K562 (cell line): ENCODE measurements at regions not wholly inside any gene's neighbourhood (a gene's known extent, or its start where the extent isn't known, plus 50 kb on each side); places are given as distances from the start of the nearest gene placed in this dataset.

ENCODE experiments used
- ATAC-seq: fragments of 200-7000 bp; cut with Tn5 transposase; 3 replicates; pipeline ENCODE4 v1.9.1; 2020; ENCODE audit warnings: moderate library complexity
- BruUV-seq: library from RNA; stranded (reverse); fragments of 400-500 nt; replicated peaks from 2 replicates; lab custom pipeline; 2021; lab: Mats Ljungman, UMichigan
- CTCF ChIA-PET: fragments of 300-600 bp; formaldehyde crosslinking; extraction: SDS; loops from one replicate; lab custom pipeline; 2021; ENCODE audit warnings: low intra/inter-chr PET ratio; lab: Yijun Ruan, JAX
- POLR2A ChIA-PET: fragments of 300-600, 350-650 bp; sonication (Branson Sonifier 250); formaldehyde crosslinking; extraction: SDS; loops from one replicate; lab custom pipeline; 2021; ENCODE audit warnings: antibody characterized with exemption, inconsistent platforms; lab: Yijun Ruan, JAX
- DNase-seq, 4 experiments: peaks; one replicate each; pipeline versions ENCODE4 v3.0.0 to v3.0.0-alpha.2; 2011 to 2018; ENCODE audit warnings: low spot score in 3 of 4, mixed read lengths in 3 of 4; ENCODE audit errors: extremely low read depth in 1 of 4
- FAIRE-seq: peaks from 2 replicates; lab custom pipeline; 2011; peaks lifted over from hg19 to GRCh38; lab: Jason Lieb, UNC
- H2AFZ ChIP-seq: 2 replicates; pipeline ENCODE4 v1.6.0; 2011; ENCODE audit warnings: low read depth, low read length, control low read depth, inconsistent platforms
- H3K27ac ChIP-seq: fragments of 200-600 bp; 3 replicates; pipeline ENCODE4 v1.8.0; 2011; ENCODE audit warnings: low read depth, mild to moderate bottlenecking, control low read depth, inconsistent platforms, low read length, moderate library complexity, mixed read lengths; ENCODE audit errors: extremely low read depth
- H3K27me3 ChIP-seq, 2 experiments: fragments of 300-600 bp in 1 of 2; 2 replicates in 1 of 2; 3 replicates in 1 of 2; pipeline versions ENCODE4 v1.6.0 to v1.8.0; 2011; ENCODE audit warnings: inconsistent platforms in 2 of 2, low read length in 2 of 2, mild to moderate bottlenecking in 1 of 2, mixed read lengths in 1 of 2, moderate library complexity in 1 of 2; ENCODE audit not compliant: control insufficient read depth in 2 of 2, insufficient read depth in 2 of 2
- H3K36me3 ChIP-seq: fragments of 300-600 bp; 3 replicates; pipeline ENCODE4 v1.8.0; 2011; ENCODE audit warnings: mild to moderate bottlenecking, low read length, inconsistent platforms; ENCODE audit not compliant: control insufficient read depth, insufficient read depth
- H3K4me1 ChIP-seq, 2 experiments: fragments of 200-600 bp in 1 of 2; replicated peaks in 1 of 2; 2 replicates in 1 of 2; 3 replicates in 1 of 2; pipeline versions ENCODE4 v1.5.1 to v1.8.0; 2011; ENCODE audit warnings: inconsistent platforms in 2 of 2, low read length in 2 of 2, mild to moderate bottlenecking in 1 of 2, mixed read lengths in 1 of 2, moderate library complexity in 1 of 2; ENCODE audit not compliant: control insufficient read depth in 2 of 2, insufficient read depth in 2 of 2
- H3K4me2 ChIP-seq: 2 replicates; pipeline ENCODE4 v1.6.1; 2011; ENCODE audit warnings: low read length, control low read depth, inconsistent platforms, mixed read lengths; ENCODE audit not compliant: insufficient read depth
- H3K4me3 ChIP-seq: fragments of 200-600 bp; sonication (generic), shearing (Covaris generic); 2 replicates; pipeline ENCODE4 v1.5.1; 2016; ENCODE audit warnings: control low read depth, inconsistent platforms
- H3K79me2 ChIP-seq: fragments of 200-600 bp; 3 replicates; pipeline ENCODE4 v1.8.0; 2011; ENCODE audit warnings: low read length, inconsistent platforms; ENCODE audit not compliant: control insufficient read depth, insufficient read depth
- H3K9ac ChIP-seq, 2 experiments: 2 replicates each; pipeline versions ENCODE4 v1.6.0 to v1.6.1; 2011; ENCODE audit warnings: low read depth in 2 of 2, low read length in 2 of 2, control low read depth in 1 of 2, inconsistent platforms in 1 of 2, mild to moderate bottlenecking in 1 of 2, mixed read lengths in 1 of 2; ENCODE audit not compliant: insufficient read depth in 1 of 2
- H3K9me1 ChIP-seq: one replicate; pipeline ENCODE4 v1.6.0; 2011; ENCODE audit warnings: inconsistent platforms, mild to moderate bottlenecking, low read length, moderate library complexity; ENCODE audit not compliant: control insufficient read depth, insufficient read depth
- H3K9me3 ChIP-seq: replicated peaks from 2 replicates; pipeline ENCODE4 v1.5.1; 2011; ENCODE audit warnings: low read depth, low read length, inconsistent platforms; ENCODE audit not compliant: control insufficient read depth, insufficient read depth
- H4K20me1 ChIP-seq: replicated peaks from 2 replicates; pipeline ENCODE4 v1.6.1; 2011; ENCODE audit warnings: low read length, inconsistent platforms, mixed read lengths; ENCODE audit not compliant: control insufficient read depth, insufficient read depth
- BMI1 ChIP-seq: fragments of 150-350 bp; IDR thresholded peaks from 2 replicates; pipeline ENCODE4 v1.6.1; 2014; ENCODE audit warnings: low read length
- GABPB2 ChIP-seq: fragments of 250-450 bp; sonication (Bioruptor Pico); conservative IDR thresholded peaks from 2 replicates; pipeline ENCODE4 v1.5.1; 2021; ENCODE audit warnings: mild to moderate bottlenecking
- JUNB ChIP-seq: fragments of 450-650 bp; formaldehyde crosslinking; conservative IDR thresholded peaks from 2 replicates; pipeline ENCODE4 v1.4.0; 2020; ENCODE audit warnings: mild to moderate bottlenecking
- PPARD ChIP-seq: fragments of 250-450 bp; sonication (Bioruptor Pico); IDR thresholded peaks from 2 replicates; pipeline ENCODE4 v1.8.0; 2022; ENCODE audit warnings: inconsistent platforms, mild to moderate bottlenecking, moderate library complexity
- STAT5B ChIP-seq: fragments of 250-450 bp; sonication (Bioruptor Pico); IDR thresholded peaks from 2 replicates; pipeline ENCODE4 v1.8.0; 2021; ENCODE audit warnings: mild to moderate bottlenecking, inconsistent platforms
- ZNF12 ChIP-seq: sonication (generic); formaldehyde crosslinking; IDR thresholded peaks from 2 replicates; pipeline ENCODE4 v1.4.0; 2020; ENCODE audit warnings: mild to moderate bottlenecking, missing genetic modification reagents
- WGBS: fragments of 100-300 bp; shearing (Covaris generic); methylation state at CpG from one replicate; pipeline ENCODE4 v1.1.6; 2016; ENCODE audit warnings: low coverage, mixed read lengths; ENCODE audit not compliant: insufficient coverage; ENCODE audit errors: missing lambda C conversion rate; 5-methylcytosine and 5-hydroxymethylcytosine counted together
- in situ Hi-C: fragments of 300-500 bp; cut with MboI; formaldehyde crosslinking; loops from 4 replicates; pipeline ENCODE4 v1.15.0; 2018; ENCODE audit warnings: inconsistent platforms, mixed read lengths
- intact Hi-C: fragments of 100-400 bp; cut with micrococcal nuclease; formaldehyde crosslinking; loops from 2 replicates; pipeline ENCODE4 v1.14.2; 2022
- TF ChIP-seq, protein P1 (sequence below): fragments of 450-650 bp; IDR thresholded peaks from 2 replicates; pipeline ENCODE4 v1.6.1; 2018; ENCODE audit warnings: mild to moderate bottlenecking, low read depth; ENCODE audit not compliant: partially characterized antibody
- TF ChIP-seq, protein P2 (sequence below): fragments of 450-650 bp; formaldehyde crosslinking; IDR thresholded peaks from 2 replicates; pipeline ENCODE4 v1.4.0; 2020; ENCODE audit warnings: mild to moderate bottlenecking, mixed read lengths

GRCh38 chr20:11031300-11031699, 357.5 kb upstream of the JAG1 start:
- no peak overlapping the region for H3K9ac ChIP-seq
- in situ Hi-C loops = no loop called here

More at GRCh38 chr20:11031300-11031699, 357.5 kb upstream of the JAG1 start:
- TF ChIP-seq BMI1 (no peak), ZNF12 (no peak), PPARD (CRISPR knock-in tag) (no peak), GABPB2 (CRISPR knock-in tag) (no peak), JUNB (CRISPR knock-in tag) (no peak), STAT5B (CRISPR knock-in tag) (no peak)
- TF ChIP-seq, protein P1, sequence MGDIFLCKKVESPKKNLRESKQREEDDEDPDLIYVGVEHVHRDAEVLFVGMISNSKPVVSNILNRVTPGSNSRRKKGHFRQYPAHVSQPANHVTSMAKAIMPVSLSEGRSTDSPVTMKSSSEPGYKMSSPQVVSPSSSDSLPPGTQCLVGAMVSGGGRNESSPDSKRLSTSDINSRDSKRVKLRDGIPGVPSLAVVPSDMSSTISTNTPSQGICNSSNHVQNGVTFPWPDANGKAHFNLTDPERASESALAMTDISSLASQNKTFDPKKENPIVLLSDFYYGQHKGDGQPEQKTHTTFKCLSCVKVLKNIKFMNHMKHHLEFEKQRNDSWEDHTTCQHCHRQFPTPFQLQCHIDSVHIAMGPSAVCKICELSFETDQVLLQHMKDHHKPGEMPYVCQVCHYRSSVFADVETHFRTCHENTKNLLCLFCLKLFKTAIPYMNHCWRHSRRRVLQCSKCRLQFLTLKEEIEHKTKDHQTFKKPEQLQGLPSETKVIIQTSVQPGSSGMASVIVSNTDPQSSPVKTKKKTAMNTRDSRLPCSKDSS = no peak
- TF ChIP-seq, protein P2, sequence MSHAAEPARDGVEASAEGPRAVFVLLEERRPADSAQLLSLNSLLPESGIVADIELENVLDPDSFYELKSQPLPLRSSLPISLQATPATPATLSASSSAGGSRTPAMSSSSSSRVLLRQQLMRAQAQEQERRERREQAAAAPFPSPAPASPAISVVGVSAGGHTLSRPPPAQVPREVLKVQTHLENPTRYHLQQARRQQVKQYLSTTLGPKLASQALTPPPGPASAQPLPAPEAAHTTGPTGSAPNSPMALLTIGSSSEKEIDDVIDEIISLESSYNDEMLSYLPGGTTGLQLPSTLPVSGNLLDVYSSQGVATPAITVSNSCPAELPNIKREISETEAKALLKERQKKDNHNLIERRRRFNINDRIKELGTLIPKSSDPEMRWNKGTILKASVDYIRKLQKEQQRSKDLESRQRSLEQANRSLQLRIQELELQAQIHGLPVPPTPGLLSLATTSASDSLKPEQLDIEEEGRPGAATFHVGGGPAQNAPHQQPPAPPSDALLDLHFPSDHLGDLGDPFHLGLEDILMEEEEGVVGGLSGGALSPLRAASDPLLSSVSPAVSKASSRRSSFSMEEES (CRISPR knock-in tag) = no peak
- TF ChIP-seq, all 486 proteins: peak for 0
- Histone ChIP-seq H3K36me3 (no peaks in the 10 kb centered on the region), H3K4me2 (no peak overlapping the region), H3K4me1 (no peaks in the 10 kb centered on the region), H3K4me3 (no peak overlapping the region), H3K27me3 (no peaks in the 10 kb centered on the region), H4K20me1 (no peaks in the 10 kb centered on the region), H3K79me2 (no peaks in the 10 kb centered on the region), H3K27ac (no peak overlapping the region), H3K9me3 (no peaks in the 10 kb centered on the region), H3K9me1 (no peaks in the 10 kb centered on the region), H2AFZ (no peak overlapping the region)
- ChIA-PET CTCF (no interaction called here), POLR2A (no interaction called here)
- no TSS peak for BruUV-seq
- ATAC-seq (no peak), DNase-seq (no peak), FAIRE-seq (no peak)
- intact Hi-C loops = no loop called here
- 0% methylated on average over 2 of the region's 2 CpGs for WGBS
